ENCODE measurements at regions not wholly inside any gene's neighbourhood (a gene's known extent, or its start where the extent isn't known, plus 50 kb on each side); places are given as distances from the start of the nearest gene placed in this dataset.

- Histone ChIP-seq H2BK120ac (ENCODE audit: low read depth, low read length, poor library complexity, severe bottlenecking) (no peak overlapping the region), H2BK5ac (ENCODE audit: insufficient read length, low read length) (no peak overlapping the region), H3K56ac (ENCODE audit: insufficient read length, low read depth, low read length) (no peak overlapping the region), H3K9ac (ENCODE audit: extremely low read depth, insufficient read length, low read length) (no peak overlapping the region), H2AFZ (ENCODE audit: low read length) (no peak overlapping the region), H3K23me2 (ENCODE audit: insufficient read length, low read depth, low read length, poor library complexity, severe bottlenecking) (no peaks in the 10 kb centered on the region), H3K27me3 (ENCODE audit: insufficient read depth, low read length) (no peaks in the 10 kb centered on the region), H3K4ac (ENCODE audit: low read depth, low read length) (no peak overlapping the region), H2BK15ac (ENCODE audit: low read depth, low read length) (no peak overlapping the region), H3K23ac (ENCODE audit: insufficient read length, low read depth, low read length) (no peak overlapping the region), H4K91ac (ENCODE audit: insufficient read length, low read depth, low read length) (no peak overlapping the region), H2BK12ac (ENCODE audit: insufficient read length, low read depth, low read length) (no peak overlapping the region), H2BK20ac (ENCODE audit: low read depth, low read length, poor library complexity, severe bottlenecking) (no peak overlapping the region), H3K4me1 (ENCODE audit: insufficient read depth, low read length) (no peaks in the 10 kb centered on the region), H4K20me1 (ENCODE audit: control insufficient read depth, insufficient read depth, insufficient read length) (no peaks in the 10 kb centered on the region), H3K14ac (ENCODE audit: insufficient read depth, low read length) (no peak overlapping the region), H3K79me2 (ENCODE audit: insufficient read depth, low read length) (no peaks in the 10 kb centered on the region), H3K18ac (ENCODE audit: insufficient read length, low read depth, low read length) (no peak overlapping the region), H4K5ac (ENCODE audit: insufficient read length, low read depth, low read length) (no peak overlapping the region), H2AK5ac (ENCODE audit: insufficient read length, low read length) (no peak overlapping the region), H3K27ac (ENCODE audit: insufficient read length, low read depth, low read length) (no peak overlapping the region), H3K9me3 (ENCODE audit: control insufficient read depth, low read depth, low read length) (no peaks in the 10 kb centered on the region), H3K79me1 (ENCODE audit: insufficient read depth, low read depth, low read length, poor library complexity, severe bottlenecking) (no peaks in the 10 kb centered on the region), H3K4me2 (ENCODE audit: insufficient read depth, insufficient read length, low read length) (no peak overlapping the region), H3T11ph (ENCODE audit: low read length) (no peak overlapping the region), H4K8ac (replicated peaks; ENCODE audit: insufficient read length, low read depth, low read length) (no peak overlapping the region)
- no peak overlapping the region for H3K4me3 Mint-ChIP-seq
- H3K36me3 Mint-ChIP-seq (ENCODE audit: insufficient read depth in 1 of 3, low read depth in 3 of 3) = no peaks in the 10 kb centered on the region; a peak in 1 of 7 replicates
- H3K4me1 Mint-ChIP-seq = peaks cover 10 to 17% of the 10 kb centered on the region in 2 experiments
- WGBS (ENCODE audit: extremely low coverage, insufficient read length, low lambda C conversion rate) = no CpG with 5 or more reads among the region's 7 CpGs
- no peak for DNase-seq
- peaks cover 1% of the 10 kb centered on the region; the same call in 1 of the 2 replicates for H3K27me3 Mint-ChIP-seq (ENCODE audit: low read depth)
- H3K27ac Mint-ChIP-seq = no peak overlapping the region; a peak in 1 of 7 replicates
- no peak for TF ChIP-seq CTCF (conservative IDR thresholded peaks at IDR 0.05)
- H3K9me3 Mint-ChIP-seq = 0 out of 5 replicates have a peak, but pooled peaks cover 0 to 2% of the 10 kb centered on the region in 2 experiments
Observed at GRCh38 chr10:62618576-62619412, 185.7 kb upstream of the ADO start.

Measured in H9 (cell line).